Ecto neural progenitor cell (in vitro differentiated cells): ENCODE measurements at regions not wholly inside any gene's neighbourhood (a gene's known extent, or its start where the extent isn't known, plus 50 kb on each side); places are given as distances from the start of the nearest gene placed in this dataset.

ENCODE experiments used
- DNase-seq: peaks from one replicate; pipeline ENCODE4 v3.0.0-alpha.2; 2018; ENCODE audit warnings: low spot score

DNA sequence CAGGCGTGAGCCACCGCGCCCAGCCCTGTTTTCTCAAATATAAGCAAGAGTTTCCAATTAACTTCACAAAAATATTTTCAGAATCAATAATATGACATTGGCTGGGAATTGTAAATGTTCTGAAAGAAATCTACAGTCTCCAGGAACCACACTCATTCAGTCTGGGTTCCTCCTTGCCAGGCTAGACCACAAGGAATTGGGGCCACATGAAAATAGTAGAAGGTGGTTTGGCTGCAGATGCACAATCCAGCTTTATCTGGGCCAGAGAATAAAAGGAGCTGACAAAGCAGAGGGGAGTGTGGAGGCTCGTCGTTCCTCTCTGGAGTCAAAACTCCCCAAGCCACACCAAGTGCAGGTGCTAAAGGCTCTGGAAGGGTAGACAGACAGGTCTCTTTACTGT, 92.0 kb upstream of the OSMR start:
- no peak for DNase-seq

DNA sequence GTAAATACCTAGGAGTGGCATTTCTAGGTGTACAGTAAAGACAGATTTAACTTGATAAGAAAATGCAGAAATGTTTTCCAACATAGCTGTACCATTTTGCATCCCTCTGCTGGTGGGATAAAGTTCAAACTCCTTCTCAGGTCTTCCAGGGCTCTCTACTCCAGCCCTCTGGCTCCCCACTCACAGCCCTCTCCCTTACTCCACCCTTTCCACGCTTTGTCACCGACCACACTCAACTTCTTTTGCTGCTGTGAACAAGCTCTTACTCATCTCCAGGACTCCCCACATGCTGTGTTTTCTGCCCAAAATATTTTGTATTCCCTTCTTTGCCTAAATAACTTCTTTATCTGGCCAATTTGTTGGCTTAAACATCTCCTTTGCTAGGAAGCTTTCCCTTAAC, 90.6 kb upstream of the OSMR start:
- no peak for DNase-seq

DNA sequence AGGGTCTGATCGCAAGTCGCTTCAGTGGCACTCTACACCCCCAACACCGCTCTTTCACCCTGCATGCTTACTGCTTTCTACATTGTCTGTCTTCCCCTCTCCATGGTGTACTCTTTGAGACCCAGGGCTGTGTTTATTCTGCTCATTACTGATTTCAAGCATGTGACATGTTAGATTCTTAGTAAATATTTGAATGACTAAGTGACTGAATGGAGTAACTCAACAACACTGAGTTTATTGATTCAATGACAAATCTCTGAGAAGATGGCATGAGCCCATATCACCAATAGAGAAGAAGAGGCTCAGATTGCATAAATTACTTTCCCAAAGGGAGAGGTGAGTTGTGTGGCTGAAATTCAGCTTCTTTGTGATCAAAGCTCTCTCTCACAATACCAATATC, 89.7 kb upstream of the OSMR start:
- no peak for DNase-seq

DNA sequence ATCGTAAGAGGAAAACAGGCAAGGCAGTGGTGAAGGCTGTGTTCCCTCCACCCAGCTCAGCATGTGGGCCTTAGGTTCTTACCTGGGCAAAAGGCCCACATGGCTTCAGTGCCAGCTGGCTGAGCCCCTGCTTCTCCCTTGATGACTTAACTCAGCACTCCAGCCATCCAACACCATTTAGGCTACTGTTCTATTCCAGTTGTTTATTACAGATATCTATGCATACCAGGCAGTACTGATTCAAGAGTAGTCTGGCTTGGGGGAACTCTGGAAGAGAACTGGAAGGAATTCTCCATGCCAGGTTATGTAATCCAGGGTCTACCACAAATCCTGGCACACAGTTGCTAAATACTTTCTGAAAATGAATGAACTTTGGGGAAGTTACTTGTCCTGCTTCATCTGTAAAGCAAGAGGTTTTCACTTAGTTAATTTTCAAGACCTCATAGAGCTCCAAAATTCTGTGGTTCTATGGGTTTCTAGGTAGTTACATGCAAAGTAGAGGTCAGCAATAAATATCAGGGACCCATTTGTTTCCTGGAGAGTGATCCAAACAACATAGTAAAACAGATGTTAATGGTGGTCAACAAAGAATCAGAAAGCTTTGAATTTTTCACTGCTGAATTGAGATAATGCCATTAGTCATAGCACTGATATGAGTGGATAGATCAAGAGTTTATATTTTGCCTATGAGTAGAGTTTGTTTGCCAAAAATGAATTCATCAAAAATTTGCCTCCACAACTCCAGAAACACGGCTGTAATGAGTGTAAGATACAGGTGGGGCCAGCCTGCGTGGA, 88.2 kb upstream of the OSMR start:
- no peak for DNase-seq

DNA sequence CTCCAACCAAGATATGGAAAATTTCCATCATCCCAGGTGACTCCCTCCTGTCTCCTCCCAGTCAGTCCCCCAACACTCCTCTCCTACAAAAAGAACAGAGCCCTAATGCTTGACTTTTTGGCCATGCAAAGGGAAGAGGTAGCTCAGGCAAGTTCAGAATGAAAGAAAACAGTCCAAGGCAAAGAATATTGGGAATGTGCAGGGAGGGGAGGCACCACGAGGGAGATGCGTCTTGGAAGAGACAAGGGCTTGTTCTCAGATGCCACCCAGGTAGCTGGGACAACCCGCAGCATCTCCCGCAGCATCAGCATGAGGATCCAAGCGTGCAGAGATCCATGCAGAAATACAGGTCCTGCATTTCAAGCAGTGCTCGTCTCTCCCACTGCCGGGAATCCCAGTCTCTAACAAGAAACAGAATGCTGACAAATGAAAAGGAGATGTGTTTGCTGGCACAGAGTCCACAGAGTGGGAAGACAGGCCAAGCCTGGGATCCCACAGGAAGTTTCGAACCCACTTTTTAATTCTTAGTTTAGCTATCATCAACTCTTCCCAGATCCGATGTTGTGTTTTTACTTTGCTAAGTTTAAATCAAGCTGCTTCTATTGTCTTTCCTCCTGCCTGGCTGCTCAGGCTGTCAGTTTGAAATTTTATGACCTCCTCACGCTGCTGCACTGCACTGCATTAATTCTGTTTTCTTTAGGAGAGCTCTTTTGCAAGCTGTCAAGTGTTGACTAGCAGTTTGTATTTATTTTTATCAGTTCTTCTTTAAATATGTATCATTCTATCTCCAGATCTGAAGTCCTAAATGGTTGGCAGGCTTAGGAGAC, 86.8 kb upstream of the OSMR start:
- no peak for DNase-seq

DNA sequence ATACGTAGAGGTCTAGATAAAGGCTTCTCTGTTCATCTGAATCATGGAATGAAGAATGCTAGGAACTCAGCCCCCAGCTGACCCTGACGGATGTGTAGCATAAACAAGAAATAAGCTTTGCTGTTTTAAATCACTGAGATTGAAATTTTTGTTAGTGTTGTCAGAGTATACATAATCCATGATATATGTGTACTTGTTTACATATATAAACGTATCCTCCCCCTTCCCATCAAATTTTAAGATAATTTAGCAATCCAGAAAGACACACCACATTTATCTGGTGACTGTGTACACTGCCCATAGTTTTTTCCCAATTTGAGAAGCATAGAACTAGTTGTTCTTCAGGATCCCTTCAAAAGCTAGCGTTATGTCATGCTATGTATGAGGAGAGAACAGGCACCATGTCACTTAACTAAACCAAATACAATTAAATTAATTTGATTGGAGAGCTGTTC, 80.8 kb upstream of the OSMR start:
- no peak for DNase-seq

DNA sequence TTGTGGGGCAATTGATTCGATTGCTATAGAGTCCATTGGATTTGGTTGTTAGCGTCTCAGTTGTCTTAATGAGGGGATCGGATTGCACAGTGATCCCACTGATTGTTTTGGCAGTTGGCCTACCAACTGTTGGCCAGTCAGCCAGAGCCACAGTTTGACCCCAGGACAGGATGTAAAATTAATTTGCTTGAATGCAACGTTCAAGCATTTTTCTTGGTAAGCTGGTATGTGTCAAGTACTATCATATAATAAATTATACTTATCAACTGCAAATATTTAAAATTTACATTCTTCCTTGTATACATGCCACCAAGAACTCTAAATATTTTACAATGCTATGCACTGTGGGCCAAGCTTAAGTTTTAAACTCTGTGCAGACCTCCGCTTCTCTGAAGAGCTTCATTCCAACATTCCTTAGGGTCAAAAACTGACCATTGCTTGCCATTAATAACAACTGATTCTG, 80.4 kb upstream of the OSMR start:
- DNase-seq: no peak

DNA sequence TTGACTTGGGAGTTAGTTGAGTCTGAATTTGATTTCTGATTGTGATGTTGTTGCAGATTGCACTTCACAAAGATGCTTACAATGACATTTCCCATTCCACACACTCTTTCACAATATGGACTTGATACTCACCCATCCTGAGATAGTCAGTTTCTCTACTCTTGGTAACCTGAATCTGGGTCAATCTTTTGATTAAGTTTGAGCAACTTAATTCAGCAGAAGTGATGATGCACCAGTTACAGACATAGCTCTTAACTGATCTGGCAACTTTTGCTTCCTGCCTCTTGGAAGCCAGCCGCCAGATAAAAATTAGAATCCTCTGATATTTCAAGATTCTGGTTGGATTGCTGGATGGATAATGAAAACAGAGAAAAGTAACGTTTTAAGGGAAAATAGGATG, 79.7 kb upstream of the OSMR start:
- DNase-seq: no peak

DNA sequence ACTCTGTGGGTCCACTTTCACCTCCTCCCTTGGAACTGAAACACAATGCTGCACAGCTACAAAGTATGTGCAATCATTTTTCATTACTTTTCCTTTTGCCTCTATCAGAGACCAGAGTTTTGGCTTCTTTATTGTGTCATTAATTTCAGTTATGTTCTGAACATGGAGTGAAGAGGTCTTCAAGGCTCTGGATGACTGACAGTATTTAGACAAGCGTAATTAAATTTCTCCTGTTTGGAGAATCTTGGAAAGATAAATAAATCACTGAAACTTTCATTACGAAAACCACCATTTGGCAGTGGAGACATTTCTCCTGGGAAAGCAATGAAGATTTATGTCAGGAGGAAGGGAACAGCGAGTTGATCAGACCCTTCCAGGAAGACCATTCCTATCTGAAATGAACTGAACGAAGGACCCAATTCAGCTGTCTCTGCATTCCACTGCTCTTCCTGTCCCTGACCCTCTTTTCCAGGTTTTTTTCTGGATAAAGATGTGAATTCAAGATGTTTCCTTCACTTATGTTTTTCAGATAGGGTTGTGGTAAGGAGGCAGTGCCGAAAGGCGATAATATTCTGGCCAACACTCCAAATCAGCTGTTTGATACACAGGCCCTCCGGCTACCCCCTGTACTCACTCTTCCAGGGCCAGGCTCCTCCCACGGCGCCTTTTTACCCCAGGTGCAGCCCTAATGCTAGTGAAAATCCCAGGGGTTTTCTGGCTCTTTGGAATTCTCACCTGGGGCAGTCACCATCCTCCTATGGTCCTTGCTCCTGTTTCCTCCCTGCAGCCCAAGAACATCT, 77.2 kb upstream of the OSMR start:
- no peak for DNase-seq

DNA sequence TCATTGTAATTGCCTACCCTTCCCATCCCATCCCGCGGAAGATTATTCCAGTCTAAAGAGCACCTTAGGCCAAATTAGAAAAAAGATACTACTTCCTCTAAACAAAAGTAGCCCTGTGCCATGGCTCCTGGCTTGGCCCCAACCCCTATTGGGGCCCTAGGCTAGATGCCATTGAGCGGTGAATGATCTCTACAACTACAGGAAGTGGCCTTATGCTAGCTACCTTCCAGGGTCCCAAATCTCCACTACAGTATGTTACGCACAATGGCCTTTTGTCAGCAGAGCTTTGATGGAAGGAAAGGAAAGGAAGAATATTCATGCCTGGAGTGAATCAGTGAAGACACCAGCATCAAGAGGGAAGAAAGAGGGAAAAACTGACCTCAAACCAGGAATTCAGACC, 73.3 kb upstream of the OSMR start:
- DNase-seq: no peak

DNA sequence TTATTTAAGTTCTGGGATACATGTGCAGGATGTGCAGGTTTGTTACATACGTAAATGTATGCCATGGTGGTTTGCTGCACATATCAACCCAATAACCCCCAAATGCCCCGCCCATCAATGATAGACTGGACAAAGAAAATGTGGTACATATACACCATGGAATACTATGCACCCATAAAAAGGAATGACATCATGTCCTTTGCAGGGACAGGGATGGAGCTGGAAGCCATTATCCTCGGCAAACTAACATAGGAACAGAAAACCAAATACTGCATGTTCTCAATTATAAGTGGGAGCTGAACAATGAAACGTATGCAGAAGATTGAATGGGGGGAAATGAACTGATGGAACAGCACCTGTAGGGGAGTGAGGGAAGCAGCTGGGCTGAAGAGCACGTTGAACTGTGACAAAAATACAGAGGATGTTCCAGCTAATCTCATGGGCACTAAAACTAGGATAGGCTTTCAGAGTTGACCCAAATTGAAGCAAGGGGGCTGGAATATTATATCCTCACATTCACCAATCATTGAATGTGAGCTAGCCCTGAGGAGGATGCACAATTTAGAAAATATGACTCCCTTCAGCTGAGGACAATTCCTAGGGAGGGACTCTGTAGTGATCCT, 70.5 kb upstream of the OSMR start:
- no peak for DNase-seq

DNA sequence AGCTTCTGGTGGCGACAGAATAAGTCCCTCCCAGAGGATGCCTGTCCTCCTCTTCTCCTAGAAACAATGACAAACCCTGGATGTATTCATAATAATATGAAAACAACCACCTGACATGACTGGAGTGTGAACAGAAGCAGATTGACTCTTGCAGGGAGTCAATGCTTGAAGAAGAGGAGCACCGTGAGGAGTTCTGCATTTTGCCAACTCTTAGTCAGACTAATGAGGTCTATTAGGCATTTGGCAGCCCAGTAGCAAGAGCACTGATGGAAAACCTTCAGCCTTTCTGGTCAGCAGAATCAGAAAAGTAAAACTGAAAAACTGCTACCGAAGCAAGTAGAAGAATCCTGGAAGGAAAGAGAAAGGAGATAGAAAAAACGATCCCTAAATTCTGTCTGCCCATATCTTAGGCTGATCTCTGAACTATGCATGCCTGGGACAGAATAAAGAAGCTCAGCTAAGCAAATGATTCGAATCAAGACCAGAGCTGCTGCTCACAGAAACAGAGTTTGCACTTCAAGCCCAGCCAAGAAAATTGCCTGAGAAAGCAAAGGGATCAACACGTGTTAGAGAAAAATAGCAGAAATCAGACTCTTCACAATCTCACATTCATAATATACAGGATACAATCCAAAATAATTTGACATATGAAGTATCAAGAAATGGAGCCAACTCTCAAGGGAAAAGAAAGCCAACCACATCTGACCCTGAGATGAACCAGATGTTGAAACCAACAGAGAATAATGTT, 69.5 kb upstream of the OSMR start:
- DNase-seq: no peak

DNA sequence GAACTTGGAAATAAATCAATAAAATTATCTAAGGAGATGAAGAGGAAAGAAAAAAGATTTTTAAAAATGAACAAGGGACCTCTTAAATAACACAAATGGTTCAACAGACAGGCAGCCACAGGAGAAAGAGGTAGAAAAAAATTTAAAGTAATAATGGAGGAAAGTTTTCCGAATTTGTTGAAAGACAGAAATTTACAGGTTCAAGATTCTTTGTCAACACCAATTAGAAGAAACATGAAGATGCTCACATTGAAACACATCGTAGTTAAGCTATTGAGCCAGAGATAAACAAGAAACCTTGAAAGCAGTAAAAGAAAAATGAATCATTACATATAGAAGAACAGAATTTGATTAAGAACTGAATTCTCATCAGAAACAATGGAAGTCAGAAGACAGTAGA, 68.7 kb upstream of the OSMR start:
- DNase-seq: no peak

DNA sequence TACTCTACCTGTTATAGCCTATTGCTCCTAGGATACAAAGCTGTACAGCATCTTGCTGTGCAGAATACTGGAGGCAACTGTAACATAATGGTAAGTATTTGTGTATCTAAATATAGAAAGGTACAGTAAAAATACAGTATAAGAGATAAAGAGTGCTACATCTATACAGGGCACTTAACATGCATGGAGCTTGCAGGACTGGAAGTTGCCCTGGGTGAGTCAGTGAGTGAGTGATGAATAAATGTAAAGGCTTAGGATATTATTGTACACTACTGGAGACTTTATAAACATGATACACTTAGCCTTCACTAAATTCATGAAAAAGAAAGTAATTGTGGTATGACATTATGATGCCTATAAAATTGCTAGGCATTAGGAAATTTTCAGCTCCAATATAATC, 65.5 kb upstream of the OSMR start:
- DNase-seq: no peak

DNA sequence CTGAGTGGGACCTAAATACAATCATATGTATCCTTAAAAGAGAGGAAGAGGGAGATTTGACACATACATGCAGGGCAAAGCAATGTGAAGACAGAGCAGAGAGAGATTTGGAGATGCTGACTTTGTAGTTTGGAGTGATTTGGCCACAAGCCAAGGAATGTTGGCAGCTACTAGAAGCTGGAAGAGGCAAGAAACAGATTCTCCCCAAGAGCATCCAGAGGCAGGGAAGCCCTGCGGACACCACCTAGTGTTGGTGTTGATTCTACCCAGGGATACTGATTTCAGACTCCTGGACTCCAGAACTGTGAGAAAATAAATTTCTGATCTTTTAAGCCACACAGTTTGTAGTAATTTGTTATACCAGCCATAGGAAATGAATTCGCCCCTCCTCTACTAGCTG, 64.9 kb upstream of the OSMR start:
- DNase-seq: no peak

DNA sequence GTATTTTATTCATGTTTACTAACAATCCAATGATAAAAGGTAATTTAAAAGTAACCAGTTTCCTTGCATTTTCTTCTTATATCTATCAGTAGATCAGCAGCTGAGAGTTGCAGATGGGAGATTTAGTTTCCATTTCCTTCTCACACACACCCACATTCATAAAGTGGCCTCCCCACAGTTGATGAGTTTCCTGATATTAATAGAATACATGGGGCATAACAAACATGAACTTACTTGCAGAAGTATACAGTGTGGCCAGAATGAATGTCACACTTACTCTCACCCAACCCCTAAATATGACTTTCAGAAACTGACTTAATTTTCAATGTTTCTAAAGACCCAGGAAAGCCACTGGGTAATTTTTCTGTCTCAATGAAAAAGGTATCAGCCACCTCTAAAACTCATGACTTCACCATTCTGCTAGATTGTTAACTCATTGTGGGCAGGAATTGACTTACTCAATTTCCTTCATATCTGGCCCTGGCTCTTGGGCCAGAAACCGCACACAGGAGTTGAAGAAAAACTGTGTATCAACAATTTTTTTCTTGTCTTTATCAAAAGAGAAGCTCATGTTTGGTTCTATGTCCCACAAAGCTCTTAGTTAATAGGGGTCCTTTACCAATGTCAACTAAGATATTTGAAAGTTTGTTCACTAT, 63.5 kb upstream of the OSMR start:
- DNase-seq: no peak

DNA sequence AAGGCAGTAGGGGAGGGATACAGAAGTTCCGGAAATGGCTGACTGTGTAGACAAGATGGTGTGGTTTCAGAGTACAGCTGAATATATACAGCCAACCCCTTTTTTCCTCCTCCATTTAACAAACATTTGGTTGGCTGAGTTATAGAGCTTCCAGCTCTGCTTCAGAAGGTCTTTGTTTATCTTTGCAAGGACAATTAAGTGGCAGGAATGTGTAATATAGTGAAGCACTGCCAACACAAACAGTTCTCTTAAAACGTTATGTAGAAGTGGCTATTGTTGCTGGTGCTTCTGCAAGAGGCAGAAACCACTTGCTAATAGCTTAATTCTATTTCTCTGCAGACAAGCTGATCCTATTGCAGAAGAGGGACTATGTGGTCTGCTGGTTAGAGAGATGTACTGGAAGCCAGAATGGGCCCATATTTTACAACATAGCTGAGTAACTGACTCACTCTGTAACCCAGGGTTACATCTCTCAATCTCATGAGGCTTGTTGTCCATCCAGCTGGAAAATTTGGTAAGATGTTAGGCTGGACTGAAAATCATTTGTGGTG, 62.7 kb upstream of the OSMR start:
- no peak for DNase-seq

DNA sequence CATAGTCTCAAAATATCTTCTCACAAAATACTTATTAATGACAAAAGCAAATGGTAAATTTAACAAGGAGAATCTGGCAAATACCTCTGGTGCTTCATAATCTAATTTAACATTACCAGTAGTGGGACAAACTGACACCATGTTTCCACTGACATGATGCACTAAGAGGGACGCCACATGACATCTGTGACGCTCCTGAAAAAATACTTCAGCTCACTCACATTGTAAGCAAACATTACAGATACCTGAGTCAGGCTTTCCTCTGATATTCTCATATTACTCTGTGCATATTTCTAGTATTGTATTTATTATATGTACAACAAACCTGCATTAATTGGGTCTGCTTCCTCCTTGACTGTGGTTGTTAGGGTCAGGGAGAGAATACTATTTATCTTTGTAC, 56.7 kb upstream of the OSMR start:
- no peak for DNase-seq

DNA sequence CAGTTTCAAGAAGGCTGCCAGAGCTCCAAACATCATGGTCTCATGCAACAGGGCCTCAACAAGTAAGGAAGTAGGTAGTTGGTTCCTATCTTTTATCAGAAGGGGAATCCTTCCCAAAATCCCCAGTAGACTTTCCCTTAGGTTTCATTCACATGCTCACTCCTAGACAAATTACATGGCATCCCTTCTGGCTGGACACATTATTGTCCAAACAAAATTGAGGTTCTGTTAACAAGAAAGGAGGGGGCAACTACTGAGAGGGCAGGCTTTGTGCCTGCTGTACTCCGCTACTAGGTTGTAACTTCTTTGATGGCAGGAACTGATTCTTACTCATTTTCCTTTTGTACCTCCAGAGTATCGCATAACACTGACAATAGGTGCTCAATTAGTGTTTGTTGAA, 56.0 kb upstream of the OSMR start:
- DNase-seq: no peak

DNA sequence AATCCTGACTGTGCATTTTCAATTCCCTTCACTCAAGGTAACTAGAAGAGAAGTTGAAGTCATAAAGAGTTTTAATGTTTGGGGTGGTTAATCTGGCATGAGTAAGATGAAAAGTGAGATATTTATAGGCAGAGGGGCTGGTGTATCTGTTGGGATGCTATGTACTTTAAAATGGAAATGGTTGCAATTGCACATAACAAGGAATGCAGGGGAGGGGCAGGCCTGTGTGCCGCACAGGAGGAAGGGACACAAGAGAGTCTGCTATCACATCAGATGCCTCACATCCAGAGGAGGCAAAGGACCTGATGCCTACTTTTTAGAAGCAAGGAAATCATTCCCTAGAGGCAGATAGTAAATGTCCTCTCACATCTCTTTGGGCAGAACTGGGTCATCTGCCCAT, 55.5 kb upstream of the OSMR start:
- no peak for DNase-seq

DNA sequence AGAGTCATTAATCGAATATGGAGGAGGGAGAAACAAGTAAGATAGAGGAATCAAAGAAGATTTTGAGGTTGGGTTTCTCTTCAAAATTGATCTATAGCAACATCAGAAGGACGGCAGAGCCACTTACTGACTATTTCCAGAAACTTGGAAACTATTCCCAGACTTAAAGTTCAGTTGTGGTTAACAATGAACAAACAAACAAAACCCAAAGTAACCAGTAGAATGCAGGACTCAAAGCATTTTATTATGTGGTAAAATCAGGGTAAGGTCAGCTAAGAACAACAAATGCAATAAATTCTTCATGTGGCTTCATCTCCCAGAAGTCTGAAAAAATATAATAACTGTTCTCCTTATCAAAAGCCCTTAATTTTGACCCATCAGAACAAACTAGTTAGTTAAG, 54.9 kb upstream of the OSMR start:
- DNase-seq: no peak
